ENCODE measurements at regions not wholly inside any gene's neighbourhood (a gene's known extent, or its start where the extent isn't known, plus 50 kb on each side); places are given as distances from the start of the nearest gene placed in this dataset.
"Not testable (repeated sequence)": the region's sequence is repeated elsewhere in the genome, so short reads cannot be mapped to it uniquely, and the experiment has no call there.

DNA sequence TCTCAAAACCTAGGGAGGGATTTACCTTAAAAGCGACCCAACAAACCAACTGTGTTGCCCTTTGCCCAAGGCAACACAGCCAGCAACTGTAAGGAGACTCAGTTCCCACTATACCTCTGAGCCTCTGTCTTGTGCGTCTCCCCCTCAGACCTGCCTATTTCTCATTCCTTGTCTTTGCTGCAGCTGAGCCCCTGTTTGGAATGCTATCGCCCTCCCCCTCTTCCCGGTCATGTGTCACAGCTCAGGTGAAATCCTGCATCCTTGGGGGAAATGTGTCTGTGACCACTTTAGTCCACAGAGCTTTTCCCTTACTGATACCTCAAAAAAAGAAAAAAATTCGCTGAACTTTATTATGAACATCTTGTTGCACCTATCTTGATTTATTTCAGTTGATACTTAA is 52.0 kb upstream of the LRIG1 start:
- POLR2A ChIA-PET, result no interaction called here
- no peaks in the 10 kb centered on the region for H3K36me3 ChIP-seq (ENCODE audit: control insufficient read depth in 2 of 3, insufficient read depth in 3 of 3, low read length in 3 of 3)
- no peaks in the 10 kb centered on the region for H3K9me3 Mint-ChIP-seq
- H3K4me1 ChIP-seq (ENCODE audit: control insufficient read depth in 2 of 2, insufficient read depth in 2 of 2, low read length in 2 of 2), result no peaks in the 10 kb centered on the region
- intact Hi-C loops (cut with micrococcal nuclease), result no loop called here
- ATAC-seq (no peak), DNase-seq (no peak)
- H3K27me3 ChIP-seq (ENCODE audit: control insufficient read depth in 2 of 2, insufficient read depth in 2 of 2, low read length in 2 of 2), result peaks cover 0 to 4% of the 10 kb centered on the region in 2 donors
- H3K27ac ChIP-seq (ENCODE audit: low read depth, low read length), result no peak overlapping the region
- no peaks in the 10 kb centered on the region for H3K36me3 Mint-ChIP-seq
- no peak overlapping the region for H3K27ac Mint-ChIP-seq
- H3K4me3 ChIP-seq (ENCODE audit: low read length), result no peak overlapping the region
- peaks cover 0 to 8% (median 0%) of the 10 kb centered on the region in 7 donors for H3K4me1 Mint-ChIP-seq
- no peaks in the 10 kb centered on the region for H3K9me3 ChIP-seq (ENCODE audit: control insufficient read depth in 2 of 3, low read length in 3 of 3)
- H3K4me3 Mint-ChIP-seq, result no peak overlapping the region
- CTCF ChIA-PET, result interaction anchor here (0.6 kb wide), 1 partner anchor 276 kb away, joined by 4 read pairs; no protein-coding TSS in a partner anchor
- H3K27me3 Mint-ChIP-seq, result peaks cover 0 to 19% (median 5%) of the 10 kb centered on the region in 5 donors

DNA sequence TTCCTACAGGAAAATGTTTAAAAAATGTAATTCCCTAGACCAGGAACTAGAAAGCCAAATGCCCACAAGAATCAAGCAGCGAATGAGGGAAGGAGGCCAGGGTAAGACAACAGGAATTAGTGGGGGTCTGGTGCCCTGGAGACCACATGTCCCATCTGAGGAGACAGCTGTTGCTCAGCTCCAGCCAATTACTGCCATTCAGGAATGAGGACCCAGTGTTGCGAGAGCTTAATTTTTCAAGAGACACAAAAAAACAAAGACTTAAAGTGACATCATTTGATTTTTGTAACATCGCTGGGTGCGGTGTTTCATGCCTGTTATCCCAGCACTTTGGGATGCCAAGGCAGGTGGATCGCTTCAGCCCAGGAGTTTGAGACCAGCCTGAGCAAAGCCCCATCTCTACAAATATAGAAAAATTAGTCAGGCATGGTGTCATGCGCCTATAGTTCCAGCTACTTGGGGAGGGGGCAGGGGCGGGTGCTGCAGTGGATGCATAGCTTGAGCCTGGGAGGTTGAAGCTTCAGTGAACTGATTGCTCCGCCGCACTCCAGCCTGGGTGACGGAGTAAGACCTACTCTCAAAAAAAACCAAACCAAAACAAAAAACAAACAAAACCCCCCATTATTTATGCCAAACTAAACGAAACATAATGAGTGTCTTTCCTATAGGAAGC is 52.8 kb upstream of the LRIG1 start:
- no peaks in the 10 kb centered on the region for H3K36me3 ChIP-seq (ENCODE audit: control insufficient read depth in 2 of 3, insufficient read depth in 3 of 3, low read length in 3 of 3)
- H3K27me3 ChIP-seq (ENCODE audit: control insufficient read depth in 2 of 2, insufficient read depth in 2 of 2, low read length in 2 of 2), result peaks cover 0 to 4% of the 10 kb centered on the region in 2 donors
- H3K36me3 Mint-ChIP-seq, result no peaks in the 10 kb centered on the region
- H3K4me3 Mint-ChIP-seq, result no peak overlapping the region
- H3K27ac Mint-ChIP-seq, result no peak overlapping the region
- H3K4me1 ChIP-seq (ENCODE audit: control insufficient read depth in 2 of 2, insufficient read depth in 2 of 2, low read length in 2 of 2), result no peaks in the 10 kb centered on the region
- POLR2A ChIA-PET, result no interaction called here
- H3K9me3 ChIP-seq (ENCODE audit: control insufficient read depth in 2 of 3, low read length in 3 of 3), result no peaks in the 10 kb centered on the region
- H3K27ac ChIP-seq (ENCODE audit: low read depth, low read length), result no peak overlapping the region
- H3K4me1 Mint-ChIP-seq, result peaks cover 0 to 8% (median 0%) of the 10 kb centered on the region in 7 donors
- CTCF ChIA-PET, result interaction anchor here (0.6 kb wide), 1 partner anchor 277 kb away, joined by 4 read pairs; no protein-coding TSS in a partner anchor
- H3K9me3 Mint-ChIP-seq, result peaks cover 0 to under 1% (median 0%) of the 10 kb centered on the region in 11 donors
- DNase-seq, result no peak
- no peak overlapping the region for H3K4me3 ChIP-seq (ENCODE audit: low read length)
- ATAC-seq, result no peak
- H3K27me3 Mint-ChIP-seq, result peaks cover 0 to 19% (median 5%) of the 10 kb centered on the region in 5 donors
- intact Hi-C loops (cut with micrococcal nuclease), result no loop called here

- no peaks in the 10 kb centered on the region for H3K36me3 Mint-ChIP-seq
- peaks cover 0 to 8% (median 0%) of the 10 kb centered on the region in 7 donors for H3K4me1 Mint-ChIP-seq
- ATAC-seq, result no peak
- intact Hi-C loops (cut with micrococcal nuclease), result no loop called here
- ChIA-PET POLR2A (no interaction called here), CTCF (interaction anchor here (0.6 kb wide), 1 partner anchor 18 kb away, joined by 3 read pairs; no protein-coding TSS in a partner anchor)
- no peaks in the 10 kb centered on the region for H3K9me3 ChIP-seq (ENCODE audit: control insufficient read depth in 2 of 3, low read length in 3 of 3)
- no peak overlapping the region for H3K27ac Mint-ChIP-seq
- H3K4me3 ChIP-seq (ENCODE audit: low read length), result no peak overlapping the region
- peaks cover 0 to 4% of the 10 kb centered on the region in 2 donors for H3K27me3 ChIP-seq (ENCODE audit: control insufficient read depth in 2 of 2, insufficient read depth in 2 of 2, low read length in 2 of 2)
- H3K4me1 ChIP-seq (ENCODE audit: control insufficient read depth in 2 of 2, insufficient read depth in 2 of 2, low read length in 2 of 2), result no peaks in the 10 kb centered on the region
- no peak for DNase-seq
- peaks cover 0 to 19% (median 5%) of the 10 kb centered on the region in 5 donors for H3K27me3 Mint-ChIP-seq
- peaks cover 0 to 5% (median 0%) of the 10 kb centered on the region in 11 donors for H3K9me3 Mint-ChIP-seq
- H3K4me3 Mint-ChIP-seq, result no peak overlapping the region
- no peaks in the 10 kb centered on the region for H3K36me3 ChIP-seq (ENCODE audit: control insufficient read depth in 2 of 3, insufficient read depth in 3 of 3, low read length in 3 of 3)
- no peak overlapping the region for H3K27ac ChIP-seq (ENCODE audit: low read depth, low read length)
These were observed 53.4 kb upstream of the LRIG1 start for GRCh38 chr3:66554178-66554577.

GRCh38 chr3:66555214-66555844 is 54.5 kb upstream of the LRIG1 start:
- Mint-ChIP-seq H3K4me3 (no peak overlapping the region), H3K36me3 (peaks cover 0 to 2% (median 0%) of the 10 kb centered on the region in 5 donors), H3K27me3 (peaks cover 0 to 18% (median 5%) of the 10 kb centered on the region in 5 donors), H3K4me1 (peaks cover 0 to 8% (median 0%) of the 10 kb centered on the region in 7 donors), H3K27ac (no peak overlapping the region), H3K9me3 (peaks cover 0 to 12% (median 5%) of the 10 kb centered on the region in 11 donors)
- ATAC-seq, result no peak
- no peak for DNase-seq
- no peaks in the 10 kb centered on the region for H3K4me1 ChIP-seq (ENCODE audit: control insufficient read depth in 2 of 2, insufficient read depth in 2 of 2, low read length in 2 of 2)
- CTCF ChIA-PET, result interaction anchor here (0.6 kb wide), 1 partner anchor 96 kb away, joined by 4 read pairs; no protein-coding TSS in a partner anchor
- no peaks in the 10 kb centered on the region for H3K36me3 ChIP-seq (ENCODE audit: control insufficient read depth in 2 of 3, insufficient read depth in 3 of 3, low read length in 3 of 3)
- H3K9me3 ChIP-seq (ENCODE audit: control insufficient read depth in 2 of 3, low read length in 3 of 3), result no peaks in the 10 kb centered on the region
- H3K27ac ChIP-seq (ENCODE audit: low read depth, low read length), result no peak overlapping the region
- intact Hi-C loops (cut with micrococcal nuclease), result no loop called here
- H3K4me3 ChIP-seq (ENCODE audit: low read length), result no peak overlapping the region
- POLR2A ChIA-PET, result no interaction called here
- H3K27me3 ChIP-seq (ENCODE audit: control insufficient read depth in 2 of 2, insufficient read depth in 2 of 2, low read length in 2 of 2), result peaks cover 0 to 4% of the 10 kb centered on the region in 2 donors

DNA sequence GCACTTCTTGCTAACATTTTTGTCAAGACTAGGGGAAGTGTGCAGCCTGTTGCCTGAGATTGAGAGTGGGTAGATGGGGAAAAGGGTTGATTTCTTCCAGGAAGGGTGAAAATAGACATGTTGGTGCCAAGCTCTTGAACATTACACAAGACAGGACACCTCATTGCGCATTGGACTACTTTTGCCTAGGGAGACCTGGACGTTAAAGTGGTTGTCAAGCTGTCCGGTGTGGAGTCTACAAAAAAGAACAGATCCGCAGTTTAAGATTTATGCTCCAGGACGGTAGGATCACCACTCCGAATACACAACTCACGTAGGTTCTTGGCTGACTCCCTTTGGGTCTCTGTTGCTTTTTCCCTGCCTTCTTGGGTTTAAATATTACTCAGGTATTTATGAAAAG is 56.3 kb upstream of the LRIG1 start:
- H3K27ac ChIP-seq (ENCODE audit: low read depth, low read length), result no peak overlapping the region
- ChIA-PET CTCF (no interaction called here), POLR2A (no interaction called here)
- no peaks in the 10 kb centered on the region for H3K36me3 ChIP-seq (ENCODE audit: control insufficient read depth in 2 of 3, insufficient read depth in 3 of 3, low read length in 3 of 3)
- H3K4me1 ChIP-seq (ENCODE audit: control insufficient read depth in 2 of 2, insufficient read depth in 2 of 2, low read length in 2 of 2), result no peaks in the 10 kb centered on the region
- intact Hi-C loops (cut with micrococcal nuclease), result no loop called here
- ATAC-seq (no peak), DNase-seq (no peak)
- H3K27me3 ChIP-seq (ENCODE audit: control insufficient read depth in 2 of 2, insufficient read depth in 2 of 2, low read length in 2 of 2), result peaks cover 0 to 4% of the 10 kb centered on the region in 2 donors
- H3K4me3 ChIP-seq (ENCODE audit: low read length), result no peak overlapping the region
- Mint-ChIP-seq H3K36me3 (peaks cover 0 to 7% (median 0%) of the 10 kb centered on the region in 5 donors), H3K4me3 (no peak overlapping the region), H3K27me3 (peaks cover 0 to 16% (median 2%) of the 10 kb centered on the region in 5 donors), H3K4me1 (peaks cover 0 to 8% (median 0%) of the 10 kb centered on the region in 7 donors), H3K9me3 (peaks cover 0 to 17% (median 6%) of the 10 kb centered on the region in 11 donors), H3K27ac (no peak overlapping the region)
- no peaks in the 10 kb centered on the region for H3K9me3 ChIP-seq (ENCODE audit: control insufficient read depth in 2 of 3, low read length in 3 of 3)

- H3K4me1 Mint-ChIP-seq; POLR2A ChIA-PET; H3K36me3 Mint-ChIP-seq; H3K4me3 ChIP-seq (ENCODE audit: low read length); H3K27me3 Mint-ChIP-seq; H3K4me1 ChIP-seq (ENCODE audit: control insufficient read depth in 2 of 2, insufficient read depth in 2 of 2, low read length in 2 of 2); H3K9me3 ChIP-seq (ENCODE audit: control insufficient read depth in 2 of 3, low read length in 3 of 3); H3K27me3 ChIP-seq (ENCODE audit: control insufficient read depth in 2 of 2, insufficient read depth in 2 of 2, low read length in 2 of 2); H3K4me3 Mint-ChIP-seq; CTCF ChIA-PET; H3K27ac Mint-ChIP-seq; intact Hi-C loops (cut with micrococcal nuclease); H3K36me3 ChIP-seq (ENCODE audit: control insufficient read depth in 2 of 3, insufficient read depth in 3 of 3, low read length in 3 of 3); DNase-seq; H3K27ac ChIP-seq (ENCODE audit: low read depth, low read length); ATAC-seq: not testable (repeated sequence)
- H3K9me3 Mint-ChIP-seq, result peaks cover 0 to 17% (median 6%) of the 10 kb centered on the region in 11 donors
These were observed 59.1 kb upstream of the LRIG1 start for GRCh38 chr3:66559924-66560323.
